WI38 (cell line): ENCODE measurements at regions not wholly inside any gene's neighbourhood (a gene's known extent, or its start where the extent isn't known, plus 50 kb on each side); places are given as distances from the start of the nearest gene placed in this dataset.
"Not testable (repeated sequence)": the region's sequence is repeated elsewhere in the genome, so short reads cannot be mapped to it uniquely, and the experiment has no call there.

ENCODE experiments used
- H3K4me3 ChIP-seq: 2 replicates; pipeline ENCODE4 v1.5.1; 2011; ENCODE audit warnings: low read depth, mild to moderate bottlenecking, control low read depth, low read length
- CTCF ChIP-seq: IDR thresholded peaks from 2 replicates; pipeline ENCODE4 v1.5.1; 2012; ENCODE audit warnings: low read depth, mild to moderate bottlenecking, control low read depth, low read length

GRCh38 chr3:28042095-28042635, 199.3 kb upstream of the CMC1 start:
- no peak for TF ChIP-seq CTCF
- H3K4me3 ChIP-seq = no peak overlapping the region

- no peak for TF ChIP-seq CTCF
- H3K4me3 ChIP-seq = no peak overlapping the region
Measured at GRCh38 chr3:28042707-28043106, 198.7 kb upstream of the CMC1 start.

- TF ChIP-seq CTCF = no peak
- H3K4me3 ChIP-seq = no peak overlapping the region
Measured at GRCh38 chr3:28050120-28050519, 191.3 kb upstream of the CMC1 start.

- no peak overlapping the region for H3K4me3 ChIP-seq
- no peak for TF ChIP-seq CTCF
Measured at GRCh38 chr3:28050885-28051284, 190.5 kb upstream of the CMC1 start.

GRCh38 chr3:28053759-28054158, 187.7 kb upstream of the CMC1 start:
- H3K4me3 ChIP-seq = no peak overlapping the region
- no peak for TF ChIP-seq CTCF

GRCh38 chr3:28056806-28057205, 184.6 kb upstream of the CMC1 start:
- no peak for TF ChIP-seq CTCF
- H3K4me3 ChIP-seq = no peak overlapping the region

GRCh38 chr3:28057539-28057938, 183.9 kb upstream of the CMC1 start:
- H3K4me3 ChIP-seq = no peak overlapping the region
- TF ChIP-seq CTCF = no peak

- H3K4me3 ChIP-seq = not testable (repeated sequence)
Measured at GRCh38 chr3:28059199-28059598, 182.2 kb upstream of the CMC1 start.
